Ovary (tissue), 7 donors: ENCODE measurements at regions not wholly inside any gene's neighbourhood (a gene's known extent, or its start where the extent isn't known, plus 50 kb on each side); places are given as distances from the start of the nearest gene placed in this dataset.

Source experiments
- DNase-seq, 5 donors: peaks; one replicate each; pipeline ENCODE4 v3.0.0-alpha.2; 2019 to 2020
- H3K27ac ChIP-seq, 2 donors: fragments of 200-600 bp; one replicate each; pipeline versions ENCODE4 v1.5.1 to v1.8.0; 2019 to 2022
- H3K27me3 ChIP-seq: fragments of 200-600 bp; one replicate; pipeline ENCODE4 v1.8.0; 2022
- H3K36me3 ChIP-seq: fragments of 200-600 bp; sonication (generic); one replicate; pipeline ENCODE4 v1.5.1; 2019
- H3K4me1 ChIP-seq: one replicate; pipeline ENCODE4 v1.8.1; 2013; ENCODE audit warnings: mild to moderate bottlenecking, moderate library complexity; ENCODE audit not compliant: insufficient read depth
- H3K4me3 ChIP-seq: fragments of 200-600 bp; sonication (generic); one replicate; pipeline ENCODE4 v1.5.1; 2017
- H3K9me3 ChIP-seq, 2 donors: fragments of 200-600 bp in 1 of 2; sonication (generic) in 1 of 2; one replicate each; pipeline versions ENCODE4 v1.5.1 to v1.8.1; 2013 to 2019; ENCODE audit warnings: mild to moderate bottlenecking in 1 of 2, moderate library complexity in 1 of 2
- EP300 ChIP-seq: sonication (generic); formaldehyde crosslinking; IDR thresholded peaks from one replicate; pipeline ENCODE4 v1.6.1; 2017; ENCODE audit warnings: antibody characterized with exemption
- POLR2A ChIP-seq: fragments of 450-650 bp; IDR thresholded peaks from one replicate; pipeline ENCODE4 v1.6.1; 2017; ENCODE audit warnings: antibody characterized with exemption, mild to moderate bottlenecking, moderate library complexity
- WGBS, 3 donors: extraction: QIAGEN DNeasy Blood & Tissue Kit in 1 of 3; methylation state at CpG; one replicate each; pipeline versions ENCODE4 v1.1.5 to v1.1.7; 2013 to 2017; 5-methylcytosine and 5-hydroxymethylcytosine counted together
- intact Hi-C, 4 donors: fragments of 100-400 bp; cut with DNase I; formaldehyde crosslinking; loops; one replicate each; pipeline versions ENCODE4 v1.11.0 to v1.15.1; 2022 to 2023
- TF ChIP-seq, protein P1 (sequence below), 3 donors: fragments of 450-650 bp in 2 of 3; fragments of 200-600 bp in 1 of 3; IDR thresholded peaks; one replicate each; pipeline versions ENCODE4 v1.5.1 to v1.8.0; 2016 to 2022; ENCODE audit warnings: antibody characterized with exemption in 3 of 3, mild to moderate bottlenecking in 1 of 3
- donor health status: DM: no; HTN: no; CAD: no; lungs with moderate emphysema.
- donor health status: DM: no; HTN: no; CAD: no.
- donor health status: Bipolar disorder and iron deficiency.
- donor health status: DM: no; HTN: no; CAD: no.
- donor health status: DM: yes; HTN: yes; CAD: no.

DNA sequence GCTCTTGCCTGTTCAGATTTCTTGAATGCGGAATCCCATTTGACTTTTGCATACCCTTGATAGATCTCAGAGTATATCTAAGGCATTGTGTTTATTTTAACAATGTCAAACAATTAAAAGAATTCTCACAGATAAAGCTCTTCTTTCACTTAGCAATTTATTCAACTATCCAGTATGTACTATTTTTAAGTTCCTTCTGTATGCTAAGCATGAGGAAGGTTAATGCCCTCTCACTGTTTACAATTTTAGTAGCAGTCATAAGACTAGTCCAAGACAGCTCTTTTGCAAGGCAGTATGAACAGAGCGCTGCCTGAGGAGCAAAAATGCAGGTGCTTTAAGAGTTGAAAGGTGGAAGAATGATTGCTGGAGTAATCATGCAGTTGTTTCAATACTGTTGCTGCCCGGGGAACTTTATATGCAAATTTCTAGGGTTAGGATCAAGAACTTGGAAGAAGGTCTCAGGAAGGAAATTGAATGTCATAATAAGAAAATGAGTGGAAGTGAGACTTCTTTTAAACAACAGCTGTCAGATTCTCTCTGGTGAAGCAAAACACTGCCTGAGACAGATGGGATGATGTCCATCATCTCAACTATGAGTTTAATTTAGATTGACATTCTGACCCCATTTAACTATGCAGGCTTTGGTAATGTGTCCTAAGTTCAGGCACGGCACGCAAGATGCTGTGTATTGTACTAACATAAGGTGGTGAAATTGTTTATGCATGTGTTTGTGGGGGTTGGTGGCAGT, 1303.5 kb upstream of the CITED2 start:
- intact Hi-C loops, result no loop called here

DNA sequence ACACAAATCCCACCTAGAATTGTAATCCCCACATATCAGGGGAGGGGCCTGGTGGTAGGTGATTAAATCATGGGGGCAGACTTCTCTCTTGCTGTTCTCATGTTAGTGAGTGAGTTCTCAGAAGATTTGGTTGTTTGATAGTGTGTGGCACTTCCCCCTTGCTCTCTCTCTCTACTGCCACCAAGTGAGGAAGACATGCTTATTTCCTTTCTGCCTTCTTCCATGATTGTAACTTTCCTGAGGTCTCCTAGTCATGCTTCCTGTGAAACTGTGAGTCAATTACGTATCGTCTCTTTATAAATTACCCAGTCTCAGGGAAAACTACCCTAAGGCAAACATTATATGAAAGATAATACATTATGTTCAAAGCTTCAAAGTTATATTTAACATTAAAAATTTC, 1297.5 kb upstream of the CITED2 start:
- 89 to 94% (median 91%) methylated on average over 2 of the region's 2 CpGs for WGBS, 3 donors
- Histone ChIP-seq H3K4me3 (no peak overlapping the region), H3K36me3 (no peaks in the 10 kb centered on the region), H3K4me1 (no peaks in the 10 kb centered on the region), H3K27me3 (no peaks in the 10 kb centered on the region), H3K9me3 (no peaks in the 10 kb centered on the region), H3K27ac (no peak overlapping the region)
- no peak for DNase-seq
- TF ChIP-seq, protein P1, sequence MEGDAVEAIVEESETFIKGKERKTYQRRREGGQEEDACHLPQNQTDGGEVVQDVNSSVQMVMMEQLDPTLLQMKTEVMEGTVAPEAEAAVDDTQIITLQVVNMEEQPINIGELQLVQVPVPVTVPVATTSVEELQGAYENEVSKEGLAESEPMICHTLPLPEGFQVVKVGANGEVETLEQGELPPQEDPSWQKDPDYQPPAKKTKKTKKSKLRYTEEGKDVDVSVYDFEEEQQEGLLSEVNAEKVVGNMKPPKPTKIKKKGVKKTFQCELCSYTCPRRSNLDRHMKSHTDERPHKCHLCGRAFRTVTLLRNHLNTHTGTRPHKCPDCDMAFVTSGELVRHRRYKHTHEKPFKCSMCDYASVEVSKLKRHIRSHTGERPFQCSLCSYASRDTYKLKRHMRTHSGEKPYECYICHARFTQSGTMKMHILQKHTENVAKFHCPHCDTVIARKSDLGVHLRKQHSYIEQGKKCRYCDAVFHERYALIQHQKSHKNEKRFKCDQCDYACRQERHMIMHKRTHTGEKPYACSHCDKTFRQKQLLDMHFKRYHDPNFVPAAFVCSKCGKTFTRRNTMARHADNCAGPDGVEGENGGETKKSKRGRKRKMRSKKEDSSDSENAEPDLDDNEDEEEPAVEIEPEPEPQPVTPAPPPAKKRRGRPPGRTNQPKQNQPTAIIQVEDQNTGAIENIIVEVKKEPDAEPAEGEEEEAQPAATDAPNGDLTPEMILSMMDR (IDR thresholded peaks at IDR 0.05), result no peak
- no peak for TF ChIP-seq POLR2A
- TF ChIP-seq EP300, result no peak
- intact Hi-C loops, result no loop called here

More for the DNA sequence above, 1303.5 kb upstream of the CITED2 start:
- no peaks in the 10 kb centered on the region for H3K9me3 ChIP-seq
- no peak for DNase-seq
- no peak overlapping the region for H3K4me3 ChIP-seq
- no peaks in the 10 kb centered on the region for H3K4me1 ChIP-seq
- 65 to 73% (median 66%) methylated on average over 5 of the region's 5 CpGs for WGBS, 3 donors
- TF ChIP-seq, protein P1 (IDR thresholded peaks at IDR 0.05), result no peak
- TF ChIP-seq POLR2A (no peak), EP300 (no peak)
- H3K27ac ChIP-seq, result no peak overlapping the region
- H3K36me3 ChIP-seq, result no peaks in the 10 kb centered on the region
- H3K27me3 ChIP-seq, result no peaks in the 10 kb centered on the region

DNA sequence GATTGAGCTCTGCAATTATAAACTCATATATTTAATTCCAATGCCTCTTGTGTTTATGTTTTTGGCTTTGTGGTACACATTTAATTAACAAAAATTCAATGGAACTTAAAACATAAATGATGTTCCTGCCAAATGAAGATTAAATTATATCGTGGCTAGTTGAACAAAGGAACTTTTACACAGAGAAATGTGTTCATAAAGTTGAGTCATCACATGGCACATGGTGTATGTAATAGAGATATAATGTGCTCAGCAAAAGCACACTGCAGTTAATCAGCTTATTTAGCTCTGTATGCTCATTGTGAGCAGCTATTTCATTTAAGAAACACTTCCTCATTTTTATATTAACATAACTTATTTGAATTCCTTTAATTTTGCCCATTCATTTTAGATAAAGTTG, 1295.6 kb upstream of the CITED2 start:
- H3K4me1 ChIP-seq, result no peaks in the 10 kb centered on the region
- no peak overlapping the region for H3K27ac ChIP-seq
- no peak overlapping the region for H3K4me3 ChIP-seq
- intact Hi-C loops, result no loop called here
- H3K27me3 ChIP-seq, result no peaks in the 10 kb centered on the region
- TF ChIP-seq EP300, result no peak
- TF ChIP-seq, protein P1 (IDR thresholded peaks at IDR 0.05), result no peak
- TF ChIP-seq POLR2A, result no peak
- no peaks in the 10 kb centered on the region for H3K36me3 ChIP-seq
- DNase-seq, result no peak
- 2 to 10% (median 9%) methylated on average over 1 of the region's 1 CpG for WGBS, 3 donors
- no peaks in the 10 kb centered on the region for H3K9me3 ChIP-seq

DNA sequence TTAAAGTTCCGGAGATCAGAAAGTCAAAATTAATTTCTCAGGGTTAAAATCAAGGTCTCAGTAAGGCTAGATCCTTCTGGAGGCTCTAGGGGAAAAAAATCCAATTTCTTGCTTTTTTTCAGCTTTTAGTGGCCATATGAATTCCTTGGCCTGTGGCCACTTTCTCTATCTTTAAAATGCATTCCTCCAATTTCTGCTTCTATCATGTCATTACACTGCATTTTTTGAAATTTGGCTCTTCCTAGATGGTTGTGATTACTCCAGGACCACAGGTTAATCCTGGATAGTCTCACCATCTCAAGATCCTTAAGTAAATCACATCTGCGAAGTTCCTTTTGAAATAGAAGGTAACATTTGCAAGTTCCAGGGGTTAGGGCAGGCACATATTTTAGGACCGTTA, 1294.9 kb upstream of the CITED2 start:
- Histone ChIP-seq H3K27ac (no peak overlapping the region), H3K36me3 (no peaks in the 10 kb centered on the region), H3K4me3 (no peak overlapping the region), H3K27me3 (no peaks in the 10 kb centered on the region), H3K9me3 (no peaks in the 10 kb centered on the region), H3K4me1 (no peaks in the 10 kb centered on the region)
- DNase-seq, result no peak
- WGBS, 3 donors, result 58 to 69% (median 61%) methylated on average over 3 of the region's 3 CpGs
- intact Hi-C loops, result no loop called here
- TF ChIP-seq POLR2A, result no peak
- TF ChIP-seq, protein P1 (IDR thresholded peaks at IDR 0.05), result no peak
- TF ChIP-seq EP300, result no peak
